ENCODE measurements at regions not wholly inside any gene's neighbourhood (a gene's known extent, or its start where the extent isn't known, plus 50 kb on each side); places are given as distances from the start of the nearest gene placed in this dataset.

DNA sequence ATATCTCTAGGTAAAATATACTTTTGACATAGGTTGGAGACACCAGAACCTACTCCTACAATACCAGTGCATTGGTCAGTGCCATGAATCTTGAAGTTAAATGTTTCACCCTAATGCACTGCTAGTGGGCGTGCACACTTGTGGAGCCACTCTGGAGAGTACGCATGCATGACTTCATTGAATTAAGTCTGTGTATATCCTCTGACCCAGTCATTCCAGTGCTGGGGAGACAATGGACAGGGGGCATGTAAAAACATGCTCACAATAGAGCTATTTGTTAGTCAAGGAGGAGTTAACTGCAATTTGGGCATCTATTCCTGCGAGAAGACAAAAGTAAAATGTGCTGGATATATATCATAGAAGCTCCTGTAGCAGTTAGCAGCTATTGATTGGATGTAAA lies 335.4 kb upstream of the NCAM1 start:
- DNase-seq = no peak

DNA sequence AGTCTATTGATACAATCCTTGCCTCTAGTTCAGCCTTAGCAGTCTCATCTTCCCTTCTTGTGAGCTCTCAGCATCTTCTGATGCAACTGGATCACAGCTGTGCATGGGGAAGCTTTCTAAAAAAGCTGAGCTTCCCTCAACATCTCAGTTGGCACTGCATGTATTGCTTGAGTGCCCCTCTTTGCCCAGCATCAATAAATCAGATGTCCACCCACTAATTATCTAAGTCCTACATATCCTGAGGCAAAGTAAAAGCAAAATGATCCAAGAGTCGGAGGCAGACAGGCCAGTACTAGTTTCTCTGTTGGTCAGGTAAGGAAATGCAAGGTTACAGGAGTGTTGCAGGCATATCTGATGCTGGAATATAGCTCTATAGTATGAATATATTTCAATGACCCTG lies 334.5 kb upstream of the NCAM1 start:
- no peak for DNase-seq

DNA sequence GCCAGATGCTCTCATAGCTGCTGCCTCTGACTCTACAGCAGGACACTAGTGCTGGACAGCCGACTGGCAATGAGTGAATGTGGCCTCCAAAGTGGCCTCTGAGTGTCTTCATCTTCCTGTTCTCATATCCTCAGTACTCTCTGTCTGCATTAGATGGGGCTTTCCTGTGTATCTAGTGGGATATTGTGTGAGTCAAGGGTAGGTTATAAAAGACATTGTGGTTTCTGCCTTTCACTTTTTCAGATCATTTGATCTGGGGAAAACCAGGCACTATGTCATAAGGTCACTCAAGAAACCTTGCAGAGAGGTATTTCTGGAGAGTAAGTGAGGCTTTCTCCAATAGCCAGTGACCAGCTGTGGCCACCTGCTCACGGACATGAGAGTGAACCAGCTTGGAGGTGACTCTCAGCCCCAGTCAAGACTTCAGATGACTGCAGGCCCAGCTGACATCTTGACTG lies 333.6 kb upstream of the NCAM1 start:
- DNase-seq = no peak

DNA sequence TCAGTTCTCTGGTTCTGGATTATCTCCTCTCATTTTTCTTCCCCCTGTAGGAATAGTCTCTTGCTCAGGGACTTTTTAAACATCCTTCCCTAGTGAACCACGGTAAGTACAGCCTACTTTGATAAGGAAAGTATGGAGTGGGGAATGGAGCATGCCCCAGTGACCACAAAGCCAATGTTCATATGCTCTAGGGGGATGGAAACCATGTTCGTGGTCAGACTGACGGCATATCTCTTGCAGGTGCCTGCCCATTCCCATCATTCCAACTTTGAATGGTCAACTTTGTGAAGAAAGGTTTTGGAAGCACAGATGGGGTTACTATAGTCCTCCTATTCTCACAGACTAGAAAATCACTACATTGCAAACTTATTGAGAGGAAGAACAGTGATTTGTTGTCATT lies 332.5 kb upstream of the NCAM1 start:
- DNase-seq = no peak

DNA sequence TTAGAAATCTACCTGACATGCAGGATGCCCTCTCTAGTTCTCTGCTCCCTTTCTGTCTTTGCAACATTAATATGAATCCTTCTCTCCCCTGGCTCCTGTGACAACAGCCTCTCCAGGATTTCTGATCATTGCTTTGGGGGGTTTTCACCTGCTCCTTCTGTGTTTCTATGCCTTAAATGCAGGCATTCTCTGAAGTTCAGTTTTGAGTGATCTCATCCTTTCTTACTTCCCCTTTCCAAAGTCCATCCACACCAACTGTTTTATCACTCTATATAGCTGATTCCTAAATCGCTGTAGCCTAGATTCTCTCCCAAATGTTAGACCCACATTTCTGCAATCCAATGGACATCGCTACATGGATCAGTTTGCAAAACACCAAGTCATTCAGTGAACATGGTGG lies 330.7 kb upstream of the NCAM1 start:
- DNase-seq = no peak

DNA sequence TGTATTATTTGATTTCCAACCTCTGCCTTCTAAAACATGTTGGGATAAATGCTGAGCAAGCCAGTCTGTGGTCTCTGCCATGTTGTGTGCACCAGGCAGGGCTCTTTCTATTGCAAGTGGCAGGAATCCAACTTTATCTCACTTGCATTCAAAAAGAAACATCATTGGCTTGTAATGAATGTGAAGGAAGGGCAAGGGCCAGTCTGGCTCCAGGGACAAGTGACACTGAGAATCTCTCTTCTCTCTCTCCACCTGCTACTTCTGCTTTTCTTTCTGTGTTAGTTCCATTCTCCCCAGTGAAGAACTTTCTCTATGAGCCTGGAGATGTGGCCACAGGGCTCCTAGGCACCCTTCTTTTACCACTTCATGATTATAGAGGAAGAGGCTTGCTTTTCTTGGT lies 329.9 kb upstream of the NCAM1 start:
- no peak for DNase-seq

DNA sequence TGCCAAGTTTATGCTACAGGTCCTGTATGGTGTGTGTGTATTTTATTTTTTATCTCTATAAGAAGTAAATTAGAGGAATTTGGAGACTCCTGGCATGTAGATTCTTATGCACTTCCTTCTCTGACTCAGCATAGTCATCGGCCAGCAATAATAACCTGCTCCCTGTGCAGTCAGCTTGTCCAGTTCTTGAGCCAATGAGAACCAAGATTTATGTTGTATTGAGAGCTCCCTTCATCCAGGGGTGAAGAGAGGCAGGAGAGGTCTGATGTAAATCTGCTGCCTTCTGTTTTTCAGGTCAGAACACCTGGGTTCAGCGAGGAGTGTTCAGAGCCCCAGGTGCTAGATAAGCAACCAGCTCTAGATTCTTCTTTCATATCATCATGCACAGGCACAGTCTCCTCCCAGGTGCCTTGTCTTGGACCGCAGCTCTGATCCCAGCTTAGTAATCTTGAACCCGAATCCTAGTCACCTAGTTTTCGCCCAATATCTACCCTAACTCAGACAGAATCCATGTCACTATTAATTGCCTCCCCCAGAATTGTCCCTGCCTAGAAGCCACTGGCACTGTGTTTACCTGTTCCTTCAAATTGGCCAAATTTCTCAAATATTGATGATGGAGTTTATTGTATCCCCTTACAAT lies 328.2 kb upstream of the NCAM1 start:
- no peak for DNase-seq

DNA sequence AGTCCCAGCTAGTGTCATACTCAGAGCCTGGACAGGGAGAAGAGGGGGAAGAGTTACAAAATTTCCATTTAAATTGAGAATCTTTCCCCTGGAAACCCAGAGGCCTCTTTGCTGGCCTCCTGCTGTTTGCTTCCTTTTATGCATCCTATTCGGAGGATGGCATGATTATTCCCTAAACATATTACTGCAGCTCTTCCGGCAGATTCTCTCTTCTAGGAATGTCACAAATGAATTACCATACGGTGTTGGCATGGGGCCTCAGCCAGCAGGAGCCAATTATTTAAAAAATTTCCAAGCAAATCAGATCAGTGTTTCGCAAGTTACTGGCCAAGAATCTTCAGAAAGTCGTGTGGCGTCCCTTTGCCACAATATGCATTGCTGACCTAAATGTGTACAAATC lies 326.7 kb upstream of the NCAM1 start:
- DNase-seq = no peak

DNA sequence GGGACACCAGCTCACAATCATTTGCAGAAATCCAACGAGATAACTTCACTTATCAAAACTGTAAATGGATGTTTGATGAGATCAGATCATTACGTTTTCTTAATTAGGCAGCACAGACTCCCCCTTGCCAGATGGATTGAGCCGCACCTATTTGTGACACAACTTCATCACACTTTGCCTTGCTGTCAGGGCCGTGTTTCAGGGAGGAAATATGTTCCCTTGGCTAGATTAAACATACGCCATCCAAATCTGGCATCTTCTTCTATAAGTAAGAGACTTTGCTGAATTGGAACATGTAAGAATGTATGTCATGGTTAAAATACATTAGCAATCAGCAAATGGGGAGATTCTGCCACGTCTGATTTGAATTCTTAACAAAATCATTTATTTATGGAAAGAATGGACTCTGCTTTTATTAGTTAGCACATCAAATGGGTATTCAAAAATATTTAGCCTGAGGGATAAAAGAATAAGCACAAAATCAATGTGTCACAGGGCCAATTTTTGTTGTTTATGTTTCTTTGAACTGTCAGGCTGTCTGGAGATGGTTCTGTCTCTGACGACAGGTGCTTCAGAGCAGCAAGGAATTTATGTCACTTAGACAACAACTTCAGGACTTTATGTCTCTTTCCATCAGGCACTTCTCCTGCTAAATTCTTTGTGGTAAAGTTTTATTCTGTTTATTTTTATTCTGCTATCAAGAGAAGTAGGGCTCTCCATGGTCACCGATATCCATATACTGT lies 326.1 kb upstream of the NCAM1 start:
- no peak for DNase-seq

DNA sequence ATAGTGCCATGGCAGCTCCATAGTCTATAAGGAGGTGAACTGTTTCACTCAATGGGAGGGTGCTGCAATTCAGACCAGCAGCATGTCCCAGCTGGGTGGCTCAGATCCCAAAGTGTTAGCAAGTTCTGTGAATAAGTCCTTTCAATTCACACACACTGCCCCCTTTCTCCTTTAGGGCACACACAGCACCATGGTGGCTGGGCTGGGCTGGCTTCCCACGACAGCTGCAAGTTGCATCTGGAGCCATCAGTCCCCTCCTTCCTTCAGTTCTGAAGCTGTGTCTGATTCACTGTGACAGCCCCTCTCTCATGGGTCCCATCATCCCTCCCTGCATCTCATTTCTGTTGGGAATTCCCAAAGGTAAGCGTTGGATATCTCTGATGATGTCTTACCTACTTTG lies 324.1 kb upstream of the NCAM1 start:
- no peak for DNase-seq

DNA sequence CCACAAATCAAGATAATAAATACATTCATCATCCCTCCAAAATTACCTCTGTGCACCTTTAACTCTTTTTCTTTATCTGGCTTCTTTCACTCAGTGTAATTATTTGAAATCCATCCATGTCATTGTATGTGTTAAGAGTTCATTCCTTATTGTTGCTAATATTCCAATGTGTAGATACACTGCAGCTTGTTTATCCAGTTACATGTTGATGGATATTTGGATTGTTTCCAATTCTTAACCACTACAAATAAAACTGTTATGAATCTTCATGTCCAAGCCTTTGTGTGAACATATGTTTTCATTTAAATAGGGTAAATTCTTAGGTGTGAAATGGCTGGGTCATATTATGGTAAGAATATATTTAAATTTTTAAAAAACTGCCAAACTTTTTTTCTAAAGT lies 323.3 kb upstream of the NCAM1 start:
- no peak for DNase-seq

DNA sequence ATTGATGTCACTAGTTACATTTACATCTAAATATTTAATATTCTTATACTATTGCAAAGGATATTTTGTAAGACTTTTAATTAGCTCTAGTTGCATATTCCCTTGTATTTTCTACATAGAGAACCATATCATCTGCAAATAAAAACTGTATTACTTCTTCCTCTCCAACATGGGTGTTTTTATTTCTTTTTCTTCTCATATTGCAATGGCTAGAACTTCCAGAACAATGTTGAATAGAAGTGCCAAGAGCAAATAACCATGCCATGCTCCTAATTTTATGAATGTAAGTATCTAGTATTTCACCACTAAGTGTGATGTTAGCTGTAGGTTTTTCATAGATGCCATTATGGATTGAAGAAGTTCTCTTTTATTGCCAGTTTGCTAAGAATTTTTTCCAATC lies 321.8 kb upstream of the NCAM1 start:
- no peak for DNase-seq

DNA sequence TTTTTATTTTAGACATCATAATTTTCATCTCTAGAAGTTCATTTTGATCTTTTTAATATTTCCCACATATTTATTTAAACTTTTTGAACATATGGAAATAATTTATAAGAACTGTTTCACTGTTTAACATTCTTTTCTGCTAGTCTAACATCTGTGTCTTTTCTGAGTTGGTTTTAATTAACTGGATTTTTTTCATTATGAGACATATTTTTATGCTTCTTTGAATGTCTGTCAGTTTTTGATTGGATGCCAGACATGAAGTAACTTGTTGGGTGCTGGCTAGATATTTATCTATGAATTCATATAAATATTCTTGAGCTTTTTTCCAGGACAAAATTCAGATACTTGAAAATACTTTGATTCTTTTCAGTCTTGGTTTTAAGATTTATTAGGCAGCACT lies 317.8 kb upstream of the NCAM1 start:
- DNase-seq = no peak

DNA sequence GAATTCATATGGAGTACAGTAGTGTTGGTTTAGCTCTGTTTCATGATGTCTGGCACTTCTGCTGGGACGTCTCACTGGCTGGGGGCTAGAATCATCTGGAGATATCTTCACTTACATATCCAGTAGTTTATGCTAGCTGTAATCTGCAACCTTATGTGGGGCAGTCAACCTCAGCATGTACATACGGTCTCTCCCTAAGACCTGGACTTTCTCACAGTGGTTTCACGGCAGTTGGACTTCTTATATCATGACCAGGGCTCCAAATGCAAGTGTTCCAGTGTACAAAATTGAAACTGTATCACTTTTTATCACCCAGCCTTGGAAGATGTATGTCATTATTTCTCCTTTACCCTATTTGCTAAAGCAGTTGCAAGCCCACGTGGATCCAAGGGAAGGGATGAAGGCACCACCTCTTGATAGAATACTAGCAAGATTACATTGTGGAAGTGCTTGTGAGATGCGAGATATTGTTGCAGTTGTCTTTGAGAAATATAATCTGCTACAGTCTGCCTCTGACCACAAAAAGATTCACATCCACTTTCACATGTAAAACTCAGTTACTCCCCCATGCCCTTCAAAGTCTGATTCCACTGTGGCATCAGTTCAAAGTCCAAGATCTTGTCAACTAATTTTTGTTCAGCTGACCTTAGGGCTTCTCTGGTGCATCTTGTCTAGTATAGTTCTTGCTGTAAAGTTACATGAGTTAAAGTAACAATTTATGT lies 316.6 kb upstream of the NCAM1 start:
- no peak for DNase-seq

DNA sequence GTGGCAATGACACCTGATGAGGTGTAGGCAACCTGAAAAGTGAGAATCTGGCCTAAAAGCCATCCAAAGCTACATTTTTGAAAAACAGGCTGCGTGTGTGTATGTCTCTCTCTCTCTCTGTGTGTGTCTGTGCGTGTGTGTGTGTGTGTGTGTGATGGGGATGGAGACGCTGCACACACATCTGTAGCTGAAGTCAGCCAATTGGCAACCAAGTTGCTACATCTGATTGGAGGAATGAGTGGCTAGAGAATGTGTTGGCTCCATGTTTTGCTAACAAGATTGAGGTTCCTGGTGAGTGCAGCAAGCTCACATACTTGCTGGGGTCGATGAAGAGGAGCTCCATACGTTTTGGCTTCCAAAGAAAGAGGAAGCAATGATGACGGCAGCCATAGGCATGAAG lies 311.4 kb upstream of the NCAM1 start:
- DNase-seq = no peak

DNA sequence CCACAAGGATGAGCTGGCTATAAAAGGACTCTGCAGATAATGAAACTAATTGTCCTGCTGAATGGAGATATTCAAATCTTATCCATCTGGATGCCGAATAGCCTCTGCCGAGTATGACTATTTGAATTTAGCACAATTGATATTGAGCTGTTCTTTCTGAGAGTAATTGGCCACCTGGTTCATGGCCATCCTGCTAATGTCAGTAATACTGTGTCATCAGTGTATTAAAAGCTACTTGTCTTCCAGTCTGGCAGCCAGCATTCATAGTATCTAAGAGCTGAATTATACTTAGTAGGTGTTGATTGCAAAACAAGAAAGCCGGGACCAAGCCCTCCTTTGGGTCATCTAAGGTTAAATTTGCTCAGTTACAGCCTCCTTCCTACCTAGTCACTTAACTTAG lies 310.7 kb upstream of the NCAM1 start:
- DNase-seq = no peak

DNA sequence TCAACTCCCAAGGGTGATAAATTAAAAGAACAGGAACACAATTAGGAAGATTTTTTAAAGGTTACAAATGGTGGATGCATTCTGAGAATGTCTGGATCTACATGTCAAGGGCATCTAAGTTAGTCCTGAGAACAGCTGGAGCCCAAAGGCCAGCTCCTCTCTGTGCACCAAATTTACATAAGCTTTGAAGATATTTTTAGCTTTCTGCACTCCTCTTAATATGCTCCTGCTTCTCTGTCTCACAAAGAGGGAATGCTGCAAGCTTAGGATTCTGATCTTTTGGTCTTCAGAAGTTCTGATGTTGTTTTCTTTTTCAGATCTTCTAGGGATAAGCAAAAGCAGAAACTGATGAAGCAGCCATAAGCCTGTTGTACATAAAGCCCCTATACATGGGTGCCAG lies 309.8 kb upstream of the NCAM1 start:
- no peak for DNase-seq

DNA sequence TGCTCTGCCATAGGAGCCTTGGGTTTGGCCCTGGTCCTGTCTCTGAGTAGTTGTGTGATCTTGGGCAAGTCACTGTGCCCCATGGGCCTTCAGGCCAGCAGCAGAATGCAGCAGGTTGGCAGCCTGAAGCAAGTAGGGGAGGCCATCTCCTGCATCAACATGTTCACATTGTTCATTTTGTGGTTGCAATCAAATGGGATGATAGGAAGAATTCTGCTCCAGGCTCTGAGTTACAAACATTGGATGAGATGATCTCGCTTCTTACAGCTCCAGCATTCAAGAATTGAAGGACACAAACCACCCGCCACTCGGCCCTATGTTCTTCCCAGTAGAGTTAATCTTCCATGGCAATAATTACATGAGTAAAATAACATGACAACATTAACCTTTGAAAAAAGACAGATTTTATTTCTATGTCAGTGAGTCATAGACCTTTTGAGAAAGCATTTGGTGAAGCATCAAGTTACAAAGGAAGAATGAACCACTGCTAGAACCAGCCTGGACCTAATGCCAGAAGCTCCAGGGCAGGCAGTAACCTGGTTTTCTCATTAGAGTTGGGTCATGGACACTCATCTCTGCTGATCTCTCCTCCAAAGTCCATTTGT lies 308.3 kb upstream of the NCAM1 start:
- no peak for DNase-seq

DNA sequence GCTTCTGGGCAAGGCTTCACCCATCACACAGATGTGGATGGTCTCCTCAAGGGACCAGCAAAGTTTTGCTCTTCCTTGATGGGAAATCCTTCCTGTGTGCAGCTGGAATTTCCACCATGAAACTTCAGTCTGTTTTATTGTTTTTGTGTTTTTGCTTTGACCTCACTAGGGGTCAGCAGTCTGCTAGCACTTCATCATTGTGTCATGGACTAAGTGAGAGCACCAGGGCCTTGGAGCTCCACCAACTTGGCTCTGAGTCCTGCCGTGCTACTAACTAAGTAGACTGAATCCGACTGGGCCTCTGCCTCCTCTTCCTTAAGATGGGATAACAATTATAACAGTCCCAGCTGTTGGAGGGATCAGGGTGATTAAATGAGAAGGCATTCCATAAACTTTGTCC lies 305.8 kb upstream of the NCAM1 start:
- no peak for DNase-seq

DNA sequence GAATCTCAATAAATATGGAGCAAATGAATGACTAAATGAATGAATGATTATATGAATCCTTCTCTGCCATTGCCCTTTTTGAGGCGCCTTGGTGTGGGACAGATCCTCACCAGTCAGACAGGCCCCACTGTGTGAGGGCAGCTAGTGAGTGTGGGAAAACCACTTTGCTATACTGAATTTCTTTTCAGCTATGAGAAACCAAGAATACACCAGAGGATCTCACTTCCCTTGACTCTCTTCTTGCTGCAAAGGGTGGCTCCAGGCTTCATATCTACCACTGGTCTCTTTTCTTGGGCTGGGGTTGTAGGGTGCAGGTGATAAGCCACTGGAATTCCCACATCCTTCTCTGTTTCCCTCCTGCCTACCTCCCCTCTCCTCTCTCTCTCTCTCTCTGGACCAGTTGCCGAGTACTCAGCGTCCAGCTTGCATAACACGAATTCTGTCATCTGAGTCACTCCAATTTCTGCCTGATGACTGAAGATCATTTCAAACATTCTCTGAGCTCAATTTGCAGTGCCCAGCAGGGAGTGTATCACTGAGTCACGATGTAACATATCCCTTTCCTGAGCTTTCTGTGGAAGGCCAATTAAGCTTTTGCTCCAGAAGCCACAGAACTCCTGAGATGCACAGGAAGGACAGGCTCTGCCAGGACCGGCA lies 304.3 kb upstream of the NCAM1 start:
- no peak for DNase-seq

DNA sequence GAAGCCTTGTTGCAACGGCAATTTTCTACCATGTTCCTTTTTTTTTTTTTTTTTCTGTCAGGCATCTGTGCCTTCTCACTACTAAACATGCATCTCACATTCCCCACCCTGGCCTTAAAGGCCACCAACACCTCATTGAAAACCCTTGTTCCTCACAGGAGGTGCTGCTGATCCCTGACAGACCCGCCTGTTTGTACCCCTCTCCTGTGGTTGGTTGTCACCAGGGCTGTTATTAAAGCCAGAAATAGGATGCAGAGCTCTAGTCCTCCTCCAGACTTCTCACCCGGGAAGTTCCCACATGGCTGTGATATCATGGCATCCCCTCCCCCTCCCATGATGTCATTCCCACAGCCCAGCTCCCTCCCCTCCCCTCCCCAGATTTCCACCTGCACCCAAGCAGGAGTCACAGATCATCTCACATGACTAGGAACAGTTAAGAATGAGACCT lies 302.8 kb upstream of the NCAM1 start:
- no peak for DNase-seq

DNA sequence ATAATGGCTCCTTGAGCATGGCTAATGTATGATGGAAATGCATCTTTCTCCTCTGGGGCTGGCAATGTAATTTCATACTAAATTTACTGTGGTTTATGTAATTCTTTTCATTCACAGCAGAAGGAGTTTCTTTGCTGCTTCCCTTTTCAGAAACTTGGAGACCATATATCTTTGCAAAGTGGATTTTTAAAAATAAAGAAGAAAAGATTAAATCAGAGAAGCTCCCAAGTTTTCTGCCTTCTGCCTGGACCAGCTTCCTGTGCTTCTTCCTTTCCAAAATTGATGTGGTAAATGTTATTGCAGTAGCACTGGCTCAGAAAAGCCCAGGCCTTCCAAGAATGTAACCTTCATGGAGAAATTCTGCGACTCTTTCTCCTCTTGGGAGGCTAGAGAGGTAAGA lies 300.1 kb upstream of the NCAM1 start:
- no peak for DNase-seq

DNA sequence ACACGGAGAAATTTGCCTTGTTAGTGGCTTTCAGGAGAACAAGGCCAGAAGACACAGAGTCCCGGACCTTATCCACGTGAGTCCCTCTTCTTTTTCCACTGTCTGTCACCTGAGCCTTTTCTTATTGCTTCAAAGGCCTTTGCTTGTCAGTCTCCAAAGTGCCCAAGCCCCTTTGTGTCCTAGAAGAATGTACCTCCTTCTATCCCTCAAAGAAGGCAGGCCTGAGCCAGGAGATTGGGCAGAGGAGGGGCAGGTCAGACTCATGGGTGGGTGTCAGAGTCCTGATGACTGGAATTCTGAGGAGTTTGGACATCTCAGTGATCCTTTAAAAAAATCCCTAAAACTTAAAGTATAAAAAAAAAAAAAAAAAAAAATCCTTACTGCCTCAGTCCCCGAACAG lies 299.6 kb upstream of the NCAM1 start:
- DNase-seq = no peak
